ENCODE measurements at regions not wholly inside any gene's neighbourhood (a gene's known extent, or its start where the extent isn't known, plus 50 kb on each side); places are given as distances from the start of the nearest gene placed in this dataset.
A peak's percentile ranks its signal among the peaks of the same experiment; 100 is the strongest.

GRCh38 chr11:19445771-19446170, 205.0 kb upstream of the E2F8 start:
- POLR2A ChIA-PET, result no interaction called here
- Histone ChIP-seq H3K27me3 (ENCODE audit: control insufficient read depth in 2 of 2, insufficient read depth in 2 of 2, low read length in 2 of 2) (no peaks in the 10 kb centered on the region), H2AFZ (ENCODE audit: low read depth, low read length) (no peak overlapping the region), H3K27ac (ENCODE audit: insufficient read depth, low read depth, low read length) (no peak overlapping the region), H3K36me3 (ENCODE audit: control insufficient read depth in 2 of 2, extremely low read depth in 1 of 2, insufficient read depth in 2 of 2, low read length in 2 of 2) (no peaks in the 10 kb centered on the region), H3K9me1 (replicated peaks; ENCODE audit: control insufficient read depth, extremely low read depth, insufficient read depth, low read length) (no peaks in the 10 kb centered on the region), H3K4me3 (replicated peaks in 1 of 3; ENCODE audit: insufficient read depth in 1 of 3, low read depth in 1 of 3, low read length in 3 of 3) (no peak overlapping the region), H3K9ac (replicated peaks; ENCODE audit: extremely low read depth, insufficient read depth, low read length) (no peak overlapping the region), H3K79me2 (ENCODE audit: control insufficient read depth, insufficient read depth, low read length) (no peaks in the 10 kb centered on the region), H4K20me1 (replicated peaks; ENCODE audit: control insufficient read depth, extremely low read depth, insufficient read depth, low read length) (no peaks in the 10 kb centered on the region), H3K4me2 (ENCODE audit: insufficient read depth, low read length) (no peak overlapping the region), H3K9me3 (replicated peaks; ENCODE audit: control insufficient read depth, insufficient read depth, low read length) (no peaks in the 10 kb centered on the region), H3K4me1 (ENCODE audit: control insufficient read depth, extremely low read depth, insufficient read depth, low read length) (peaks cover 29% of the 10 kb centered on the region)
- no peak for TF ChIP-seq MYC (IDR thresholded peaks at IDR 0.05; ENCODE audit: low read depth, low read length)
- TF ChIP-seq POLR2A (IDR thresholded peaks at IDR 0.05; ENCODE audit: low read depth, low read length), result no peak
- TF ChIP-seq GATA2 (IDR thresholded peaks at IDR 0.05; ENCODE audit: insufficient read depth, insufficient read length, low read depth, low read length), result no peak
- no peak for TF ChIP-seq FOS (IDR thresholded peaks at IDR 0.05; ENCODE audit: borderline replicate concordance, insufficient read depth, low read length)
- TF ChIP-seq POLR2AphosphoS5 (IDR thresholded peaks at IDR 0.05; ENCODE audit: insufficient read depth, low read depth, low read length), result no peak
- TF ChIP-seq EZH2 (IDR thresholded peaks at IDR 0.05; ENCODE audit: borderline replicate concordance, low read depth, low read length, severe bottlenecking), result no peak
- no peak for TF ChIP-seq JUN (IDR thresholded peaks at IDR 0.05; ENCODE audit: borderline replicate concordance, insufficient read depth, insufficient read length, low read depth)
- no peak for TF ChIP-seq MAX (IDR thresholded peaks at IDR 0.05; ENCODE audit: insufficient read depth, insufficient read length)
- TF ChIP-seq CTCF (IDR thresholded peaks at IDR 0.05; ENCODE audit: extremely low read depth in 1 of 2, insufficient read depth in 1 of 2, low read depth in 1 of 2, low read length in 2 of 2), result no peak
- BruUV-seq (replicated peaks), result no TSS peak
- intact Hi-C loops (cut with micrococcal nuclease) (no loop called here), dilution Hi-C loops (cut with MboI; ENCODE audit: extremely low pct_ligation_motif_present, low sequenced_read_pairs) (no loop called here)
- FAIRE-seq, result peak; percentile 38
- no peak for DNase-seq (ENCODE audit: low read depth, low spot score)
- CTCF ChIA-PET, result interaction anchor here (0.6 to 1.4 kb wide), 2 partner anchors 60 to 119 kb away, joined by 3 to 5 read pairs; no protein-coding TSS in a partner anchor

All from endothelial cell of umbilical vein (primary cell).